ENCODE measurements at regions not wholly inside any gene's neighbourhood (a gene's known extent, or its start where the extent isn't known, plus 50 kb on each side); places are given as distances from the start of the nearest gene placed in this dataset.

DNA sequence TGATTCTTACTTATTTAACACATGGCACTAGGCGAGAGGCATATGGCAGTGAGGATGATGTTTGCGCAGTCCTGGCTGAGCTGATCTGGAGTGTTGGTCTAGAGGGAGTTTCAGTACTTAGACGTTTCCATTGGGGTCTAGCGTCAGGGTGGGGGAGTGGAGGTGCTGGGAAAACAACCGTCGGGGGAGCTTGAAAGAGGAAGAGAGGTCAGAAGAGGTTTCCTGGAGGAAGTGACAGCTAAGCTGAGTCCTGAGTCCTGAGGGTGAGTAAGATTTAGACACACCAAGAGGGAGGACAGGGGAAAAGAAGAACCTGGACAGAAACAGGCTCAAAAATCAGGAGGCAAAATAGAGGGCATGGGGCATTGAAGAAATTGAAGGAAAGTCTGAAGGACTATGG is 81.4 kb downstream of the ALOX5AP start:
- CTCF ChIA-PET, result no interaction called here

DNA sequence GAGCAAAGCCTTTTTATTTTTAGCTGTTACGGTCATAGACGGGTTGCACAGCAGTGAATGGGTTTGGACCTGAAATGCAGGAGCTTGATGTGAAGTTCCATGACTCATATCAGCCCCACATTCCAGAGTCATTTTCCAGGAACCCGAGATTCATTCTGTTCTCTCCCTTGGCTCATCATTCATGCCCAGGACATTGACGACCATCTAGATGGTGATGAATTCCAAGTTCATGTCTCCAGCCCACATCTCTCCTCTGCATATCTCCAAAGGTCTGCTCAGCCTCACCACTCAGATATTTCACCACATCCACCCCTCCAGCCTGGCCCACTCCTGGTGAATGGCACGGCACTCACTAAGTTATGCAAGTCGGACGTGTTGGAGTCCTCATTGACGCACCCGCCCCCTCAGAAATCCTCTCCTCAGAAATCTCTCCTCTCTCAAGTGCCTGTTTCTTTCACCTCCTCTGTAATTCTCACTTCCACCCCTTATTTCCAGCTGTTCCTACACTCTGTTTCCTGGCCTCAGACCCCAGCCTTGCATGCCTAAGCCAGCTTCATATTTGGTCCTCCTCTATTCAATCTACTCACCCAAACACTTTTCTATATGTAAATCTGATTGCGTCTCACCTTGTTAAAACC is 83.1 kb downstream of the ALOX5AP start:
- Mint-ChIP-seq H3K4me3 (no peak overlapping the region), H3K27ac (no peak overlapping the region), H3K9me3 (no peaks in the 10 kb centered on the region), H3K36me3 (ENCODE audit: low read depth) (no peaks in the 10 kb centered on the region), H3K27me3 (peaks cover 29% of the 10 kb centered on the region), H3K4me1 (peaks cover 7% of the 10 kb centered on the region)
- CTCF ChIA-PET, result no interaction called here
- no peak for DNase-seq
- POLR2A ChIA-PET, result no interaction called here

More for the DNA sequence above, 81.4 kb downstream of the ALOX5AP start:
- no peak overlapping the region for H3K4me3 Mint-ChIP-seq
- peaks cover 25% of the 10 kb centered on the region for H3K27me3 Mint-ChIP-seq
- no peaks in the 10 kb centered on the region for H3K9me3 Mint-ChIP-seq
- peaks cover 7% of the 10 kb centered on the region for H3K4me1 Mint-ChIP-seq
- POLR2A ChIA-PET, result interaction anchor here (0.5 kb wide), 1 partner anchor 224 kb away, joined by 4 read pairs; no protein-coding TSS in a partner anchor
- no peaks in the 10 kb centered on the region for H3K36me3 Mint-ChIP-seq (ENCODE audit: low read depth)
- no peak overlapping the region for H3K27ac Mint-ChIP-seq
- DNase-seq, result no peak

DNA sequence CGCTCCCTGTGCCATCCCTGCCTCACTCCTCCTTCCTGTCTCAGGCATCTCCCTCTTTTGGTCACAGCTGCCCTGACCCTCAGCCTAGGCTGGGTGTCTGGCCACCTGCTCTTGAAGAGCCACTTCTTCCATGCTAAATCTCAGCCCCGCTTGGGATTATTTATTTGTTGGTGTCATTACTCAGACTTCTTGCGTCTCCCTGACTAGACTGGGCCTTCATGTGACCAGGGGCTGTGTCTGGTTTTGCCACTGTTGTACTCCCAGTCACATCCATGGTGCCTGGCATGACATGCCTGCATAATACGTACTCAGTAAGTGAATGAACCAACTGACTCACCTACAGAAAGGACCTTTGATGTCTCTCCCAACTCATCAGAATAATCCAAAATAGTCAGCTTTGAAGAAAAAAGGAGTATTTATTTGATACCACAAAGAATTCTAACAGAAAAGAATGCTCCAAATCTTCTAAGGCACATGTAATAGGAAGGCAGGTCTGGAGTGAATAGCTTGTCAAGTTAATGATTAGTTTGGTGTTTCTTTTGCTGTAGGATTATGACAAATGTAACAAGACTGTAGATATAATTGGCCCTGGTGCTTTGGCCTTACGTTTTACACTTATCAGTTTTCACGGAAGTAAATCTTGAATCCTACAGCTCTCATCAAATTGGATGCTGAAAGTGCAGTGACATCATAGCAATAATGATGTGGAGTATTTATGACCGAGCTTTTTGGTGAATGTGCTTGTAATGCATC is 84.0 kb downstream of the ALOX5AP start:
- no peak for DNase-seq
- Mint-ChIP-seq H3K9me3 (no peaks in the 10 kb centered on the region), H3K27ac (no peak overlapping the region), H3K27me3 (peaks cover 35% of the 10 kb centered on the region), H3K4me1 (peaks cover 7% of the 10 kb centered on the region), H3K4me3 (no peak overlapping the region), H3K36me3 (ENCODE audit: low read depth) (no peaks in the 10 kb centered on the region)
- ChIA-PET CTCF (no interaction called here), POLR2A (no interaction called here)

DNA sequence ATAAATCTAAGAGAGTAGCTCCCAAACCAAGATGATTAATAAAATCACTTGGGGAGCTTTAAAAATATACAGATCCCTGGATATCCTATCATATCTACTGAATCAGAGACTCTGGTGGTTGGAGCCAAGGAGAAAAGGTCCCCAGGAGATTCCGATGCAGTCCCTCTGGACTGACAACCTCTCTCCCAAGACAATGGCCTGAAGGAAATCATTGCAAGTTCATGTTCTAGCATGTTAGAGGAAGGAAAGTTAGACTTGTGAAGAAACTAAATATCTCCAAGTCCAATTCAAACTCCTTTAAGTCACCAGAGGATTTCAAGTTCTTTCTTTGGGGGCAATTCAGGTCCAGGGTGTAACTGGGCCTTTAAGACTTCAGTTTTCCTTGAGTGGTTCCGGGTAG is 84.7 kb upstream of the MEDAG start:
- Mint-ChIP-seq H3K4me1 (peaks cover 5% of the 10 kb centered on the region), H3K27me3 (peaks cover 37% of the 10 kb centered on the region), H3K36me3 (ENCODE audit: low read depth) (no peaks in the 10 kb centered on the region), H3K27ac (no peak overlapping the region), H3K9me3 (no peaks in the 10 kb centered on the region), H3K4me3 (no peak overlapping the region)
- no peak for DNase-seq
- CTCF ChIA-PET, result no interaction called here
- POLR2A ChIA-PET, result no interaction called here

DNA sequence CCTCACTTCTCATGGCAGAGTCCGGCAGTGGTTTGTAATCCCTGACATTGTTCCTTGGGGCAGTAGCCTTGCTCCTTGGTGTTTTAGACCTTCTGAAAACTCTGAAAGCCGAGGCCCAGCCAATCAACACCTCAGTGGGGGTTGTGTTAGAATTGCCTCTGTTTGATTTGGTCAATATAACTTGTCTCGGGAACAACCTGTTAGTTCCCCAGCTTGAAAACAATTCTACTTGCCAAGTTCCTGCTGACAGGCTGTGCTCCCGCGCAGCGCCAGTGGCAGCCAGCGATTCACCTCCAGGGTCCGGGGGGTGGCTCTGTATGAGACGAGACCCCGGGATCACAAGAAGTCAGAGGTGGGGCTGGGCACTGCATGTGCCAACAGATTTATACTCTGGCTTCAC is 81.4 kb upstream of the MEDAG start:
- Mint-ChIP-seq H3K27me3 (peaks cover 23% of the 10 kb centered on the region), H3K4me1 (no peaks in the 10 kb centered on the region), H3K36me3 (ENCODE audit: low read depth) (no peaks in the 10 kb centered on the region), H3K27ac (no peak overlapping the region), H3K4me3 (no peak overlapping the region), H3K9me3 (no peaks in the 10 kb centered on the region)
- ChIA-PET CTCF (no interaction called here), POLR2A (no interaction called here)
- no peak for DNase-seq

DNA sequence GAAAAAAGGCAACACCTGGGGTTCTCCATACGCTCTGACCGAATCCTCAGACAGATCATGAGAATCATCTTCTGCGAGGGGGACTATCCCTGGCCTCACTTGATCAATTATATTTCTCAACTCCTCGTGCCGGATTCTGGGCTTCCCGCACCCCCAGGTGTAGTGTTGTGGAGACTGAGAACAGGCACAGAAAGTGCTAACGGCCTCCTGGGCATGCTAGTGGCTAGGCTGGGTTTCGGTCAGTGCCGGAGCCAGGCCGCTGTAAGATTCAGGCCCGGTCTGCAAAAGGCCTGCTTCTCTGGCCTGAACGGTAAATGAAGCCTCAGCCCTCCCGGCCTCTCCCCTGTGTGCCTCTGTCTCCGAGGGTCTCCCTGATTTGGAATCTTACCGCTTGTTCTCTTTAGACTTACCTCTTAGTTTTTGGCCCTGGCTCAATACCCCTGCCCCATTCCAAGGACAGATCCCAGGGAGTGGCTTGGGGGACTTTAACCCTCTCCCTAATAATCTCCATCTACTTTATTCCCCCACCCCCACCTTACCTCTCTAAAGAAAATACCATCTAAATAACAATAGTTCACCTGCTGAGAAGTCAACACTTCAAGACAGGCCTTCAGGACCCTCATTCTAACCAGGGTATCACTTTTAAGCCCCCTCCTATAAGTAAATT is 79.0 kb upstream of the MEDAG start:
- Mint-ChIP-seq H3K27ac (no peak overlapping the region), H3K4me1 (peaks cover 8% of the 10 kb centered on the region), H3K36me3 (ENCODE audit: low read depth) (no peaks in the 10 kb centered on the region), H3K27me3 (peaks cover 21% of the 10 kb centered on the region), H3K4me3 (no peak overlapping the region), H3K9me3 (no peaks in the 10 kb centered on the region)
- ChIA-PET POLR2A (no interaction called here), CTCF (interaction anchor here (0.6 kb wide), 1 partner anchor 218 kb away, joined by 3 read pairs; no protein-coding TSS in a partner anchor)
- DNase-seq, result no peak

DNA sequence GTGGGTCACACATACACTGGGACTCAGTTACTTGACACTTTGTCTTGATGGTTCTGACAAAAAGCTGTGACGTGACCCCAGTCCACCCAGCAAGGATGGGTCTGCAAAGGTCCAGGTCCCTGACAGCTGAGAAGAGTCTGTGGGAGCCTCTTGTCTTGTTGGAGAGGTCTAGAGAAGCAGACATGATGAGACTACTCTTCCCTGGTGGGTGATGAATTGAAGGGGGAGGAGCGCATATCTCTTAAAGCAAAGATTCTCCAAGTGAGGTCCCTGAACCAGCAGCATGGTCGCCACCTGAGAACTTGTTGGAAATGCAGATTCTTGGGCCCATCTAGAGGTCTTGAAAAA is 78.5 kb upstream of the MEDAG start:
- POLR2A ChIA-PET, result no interaction called here

DNA sequence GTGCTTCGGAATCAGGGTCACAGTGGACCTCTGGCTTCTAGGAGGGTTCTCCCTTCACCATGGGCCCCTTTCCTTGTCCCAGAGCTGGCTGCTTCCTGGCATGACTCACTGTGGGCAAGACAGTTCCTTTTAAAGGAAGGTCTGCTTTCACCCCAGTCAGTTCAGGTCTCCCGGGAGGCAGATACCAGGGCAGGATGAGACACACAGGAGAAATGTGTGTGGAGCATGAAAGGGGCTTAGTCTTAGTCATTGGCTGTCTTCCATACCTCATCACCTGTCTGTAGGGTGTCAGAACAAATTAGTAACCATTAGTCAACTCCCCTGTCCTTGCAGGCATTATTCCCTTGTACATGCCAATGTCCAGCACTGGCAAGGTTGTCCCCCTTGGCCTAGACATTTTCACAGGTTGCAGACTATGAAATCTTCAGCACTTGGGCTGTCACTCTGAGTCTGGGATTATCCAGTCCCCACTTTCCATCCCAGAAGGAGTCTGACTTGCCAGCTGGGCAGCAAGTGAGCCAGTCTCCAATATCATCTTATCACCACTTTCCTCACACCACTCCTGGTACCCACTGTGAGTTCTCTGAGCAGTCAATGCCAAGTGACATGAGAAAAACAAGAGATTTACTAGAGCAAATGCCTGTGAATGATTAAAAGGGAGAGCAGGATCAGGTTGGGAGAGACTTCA is 76.8 kb upstream of the MEDAG start:
- H3K27ac Mint-ChIP-seq, result no peak overlapping the region
- CTCF ChIA-PET, result no interaction called here
- no peak overlapping the region for H3K4me3 Mint-ChIP-seq
- H3K9me3 Mint-ChIP-seq, result no peaks in the 10 kb centered on the region
- no peaks in the 10 kb centered on the region for H3K36me3 Mint-ChIP-seq (ENCODE audit: low read depth)
- H3K27me3 Mint-ChIP-seq, result peaks cover 10% of the 10 kb centered on the region
- POLR2A ChIA-PET, result no interaction called here
- DNase-seq, result no peak
- peaks cover 17% of the 10 kb centered on the region for H3K4me1 Mint-ChIP-seq

More for the DNA sequence above, 78.5 kb upstream of the MEDAG start:
- CTCF ChIA-PET, result no interaction called here
- Mint-ChIP-seq H3K9me3 (no peaks in the 10 kb centered on the region), H3K4me1 (peaks cover 9% of the 10 kb centered on the region), H3K4me3 (no peak overlapping the region), H3K36me3 (ENCODE audit: low read depth) (no peaks in the 10 kb centered on the region), H3K27me3 (peaks cover 19% of the 10 kb centered on the region), H3K27ac (no peak overlapping the region)
- DNase-seq, result no peak

DNA sequence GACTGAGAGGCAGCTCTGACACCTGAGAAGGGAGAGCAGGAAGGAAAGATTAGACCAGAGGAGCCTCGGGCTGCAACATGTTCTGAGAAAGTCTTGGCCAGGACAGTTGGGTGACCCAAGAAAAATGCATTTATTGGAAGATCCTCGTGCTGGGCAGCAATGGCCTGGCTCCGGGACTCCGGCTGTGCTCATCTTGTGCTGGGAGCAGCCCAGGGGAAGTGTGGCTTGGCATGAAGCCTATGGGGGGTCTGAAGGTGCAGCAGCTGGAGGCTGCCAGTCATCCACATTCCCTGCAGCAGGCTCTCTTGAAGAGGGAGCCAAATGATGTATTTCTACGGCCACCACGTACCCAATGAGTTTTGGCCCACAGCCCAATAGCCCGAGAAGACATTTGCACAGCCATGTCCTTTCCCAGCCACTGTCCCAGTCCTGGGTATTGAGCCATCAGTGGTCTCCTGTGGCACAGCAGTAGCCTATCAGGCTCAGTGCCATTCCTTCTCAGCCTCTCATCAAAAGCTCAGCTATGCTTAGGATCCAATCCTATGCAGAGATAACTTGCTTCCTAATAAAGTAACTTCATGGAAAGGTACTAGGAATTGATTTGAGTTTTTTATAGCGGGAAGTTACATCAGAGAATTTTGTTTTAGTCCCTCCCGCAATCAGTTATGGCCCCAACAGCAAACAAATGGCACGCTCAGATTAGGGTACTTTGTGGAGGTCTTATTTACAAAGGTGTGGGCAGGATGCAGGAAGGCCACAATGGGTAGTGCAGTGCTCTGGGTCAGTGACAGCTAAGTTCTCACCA is 76.0 kb upstream of the MEDAG start:
- CTCF ChIA-PET, result no interaction called here
- Mint-ChIP-seq H3K4me3 (no peak overlapping the region), H3K27me3 (peaks cover 7% of the 10 kb centered on the region), H3K36me3 (ENCODE audit: low read depth) (no peaks in the 10 kb centered on the region), H3K27ac (no peak overlapping the region), H3K9me3 (no peaks in the 10 kb centered on the region), H3K4me1 (peaks cover 17% of the 10 kb centered on the region)
- DNase-seq, result no peak
- POLR2A ChIA-PET, result no interaction called here

DNA sequence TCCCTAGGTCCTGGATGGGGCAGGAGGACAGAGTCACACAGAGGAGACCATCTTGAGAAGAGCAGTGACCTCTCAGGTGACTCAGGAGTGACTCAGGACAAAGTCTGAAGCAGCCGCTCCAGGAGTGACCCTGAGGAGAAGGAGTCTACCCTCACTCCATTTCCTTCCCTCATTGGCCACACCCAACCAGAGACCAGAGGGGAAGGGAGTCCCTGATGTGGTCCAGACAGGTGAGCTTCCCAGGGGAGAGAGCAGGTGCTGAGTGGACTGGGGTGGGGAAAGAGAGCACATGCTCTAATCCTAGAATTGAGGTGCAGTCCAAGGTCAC is 75.5 kb upstream of the MEDAG start:
- peaks cover 9% of the 10 kb centered on the region for H3K27me3 Mint-ChIP-seq
- H3K4me1 Mint-ChIP-seq, result peaks cover 17% of the 10 kb centered on the region
- no peak overlapping the region for H3K4me3 Mint-ChIP-seq
- no peak for DNase-seq
- ChIA-PET CTCF (no interaction called here), POLR2A (no interaction called here)
- H3K9me3 Mint-ChIP-seq, result no peaks in the 10 kb centered on the region
- H3K36me3 Mint-ChIP-seq (ENCODE audit: low read depth), result no peaks in the 10 kb centered on the region
- H3K27ac Mint-ChIP-seq, result no peak overlapping the region

DNA sequence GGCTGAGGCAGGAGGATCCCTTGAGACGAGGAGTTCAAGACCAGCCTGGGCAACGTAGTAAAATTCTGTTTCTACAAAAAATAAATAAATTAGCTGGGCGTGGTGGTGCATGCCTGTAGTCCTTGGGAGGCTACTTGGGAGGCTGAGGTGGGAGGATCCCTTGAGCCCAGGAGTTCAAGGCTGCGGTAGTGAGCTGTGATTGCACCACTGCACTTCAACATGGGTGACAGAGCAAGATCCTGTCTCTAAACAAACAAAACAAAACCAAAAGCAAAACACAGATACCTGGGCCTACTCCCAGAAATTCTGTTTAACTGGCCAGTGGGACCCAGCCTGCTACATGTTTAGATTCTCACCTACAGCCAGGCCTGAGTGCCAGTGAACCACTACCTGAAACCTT is 74.6 kb upstream of the MEDAG start:
- H3K4me1 Mint-ChIP-seq, result peaks cover 17% of the 10 kb centered on the region
- H3K27ac Mint-ChIP-seq, result no peak overlapping the region
- no peaks in the 10 kb centered on the region for H3K9me3 Mint-ChIP-seq
- no peaks in the 10 kb centered on the region for H3K36me3 Mint-ChIP-seq (ENCODE audit: low read depth)
- no peak overlapping the region for H3K4me3 Mint-ChIP-seq
- H3K27me3 Mint-ChIP-seq, result peaks cover 8% of the 10 kb centered on the region
- POLR2A ChIA-PET, result no interaction called here
- no peak for DNase-seq
- CTCF ChIA-PET, result no interaction called here

DNA sequence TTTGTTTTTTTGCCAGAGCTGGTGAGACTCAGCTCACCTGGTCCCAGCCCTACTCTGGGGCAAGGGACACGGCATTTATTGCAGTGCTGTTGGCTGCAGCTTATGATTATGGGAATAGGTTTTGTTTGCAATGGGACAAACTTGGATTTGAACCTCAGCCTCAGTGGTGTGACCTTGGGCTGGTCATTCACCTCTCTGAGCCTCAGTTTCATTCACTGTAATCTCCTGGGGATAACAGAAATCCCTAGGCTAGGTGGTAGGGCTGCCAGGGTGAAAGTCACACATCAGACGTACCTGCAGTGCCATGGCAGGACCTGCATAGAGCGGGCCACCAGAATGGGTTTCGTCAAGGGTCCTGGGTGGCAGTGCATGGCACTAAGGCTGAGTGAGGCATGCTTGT is 73.7 kb upstream of the MEDAG start:
- no peak overlapping the region for H3K27ac Mint-ChIP-seq
- no peaks in the 10 kb centered on the region for H3K36me3 Mint-ChIP-seq (ENCODE audit: low read depth)
- POLR2A ChIA-PET, result no interaction called here
- peaks cover 12% of the 10 kb centered on the region for H3K27me3 Mint-ChIP-seq
- peaks cover 17% of the 10 kb centered on the region for H3K4me1 Mint-ChIP-seq
- H3K4me3 Mint-ChIP-seq, result no peak overlapping the region
- DNase-seq, result no peak
- CTCF ChIA-PET, result interaction anchor here (0.5 kb wide), 1 partner anchor 259 kb away, joined by 3 read pairs; no protein-coding TSS in a partner anchor
- no peaks in the 10 kb centered on the region for H3K9me3 Mint-ChIP-seq

DNA sequence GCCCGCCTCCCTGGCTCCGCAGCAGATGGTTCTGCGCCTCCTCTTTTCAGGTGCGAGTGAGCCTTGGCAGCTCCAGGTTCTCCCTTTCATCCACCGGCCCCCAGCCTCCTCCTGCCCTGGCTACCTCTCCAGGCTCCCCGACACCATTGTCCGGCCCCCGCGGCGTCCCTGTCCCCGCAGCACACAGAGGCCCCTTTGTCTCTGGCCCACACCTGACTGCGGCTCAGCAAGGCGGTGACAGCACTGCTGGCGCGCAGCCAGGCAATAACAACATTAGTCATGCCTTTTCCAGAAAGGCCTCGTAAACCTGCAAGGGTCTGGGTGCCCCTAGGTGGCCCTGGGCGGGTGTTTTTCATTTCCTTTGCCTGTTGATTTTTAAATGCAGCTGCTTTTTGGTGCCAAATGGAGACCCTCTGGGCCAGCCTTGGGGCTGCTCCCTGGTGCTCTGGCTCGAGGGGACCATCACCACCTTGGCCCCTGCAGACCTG is 73.2 kb upstream of the MEDAG start:
- CTCF ChIA-PET, result interaction anchor here (0.8 kb wide), 1 partner anchor 381 kb away, joined by 3 read pairs; no protein-coding TSS in a partner anchor

More for the DNA sequence above, 73.2 kb upstream of the MEDAG start:
- Mint-ChIP-seq H3K9me3 (no peaks in the 10 kb centered on the region), H3K27me3 (peaks cover 12% of the 10 kb centered on the region), H3K36me3 (ENCODE audit: low read depth) (no peaks in the 10 kb centered on the region), H3K4me3 (no peak overlapping the region), H3K27ac (no peak overlapping the region), H3K4me1 (peaks cover 17% of the 10 kb centered on the region)
- POLR2A ChIA-PET, result no interaction called here
- peak; percentile 48 for DNase-seq
